ENCODE measurements at regions not wholly inside any gene's neighbourhood (a gene's known extent, or its start where the extent isn't known, plus 50 kb on each side); places are given as distances from the start of the nearest gene placed in this dataset.

- Mint-ChIP-seq H3K4me1 (no peaks in the 10 kb centered on the region), H3K4me3 (no peak overlapping the region), H3K36me3 (ENCODE audit: low read depth) (no peaks in the 10 kb centered on the region), H3K27ac (no peak overlapping the region), H3K27me3 (peaks cover 7% of the 10 kb centered on the region), H3K9me3 (no peaks in the 10 kb centered on the region)
- ChIA-PET POLR2A (interaction anchor here (0.6 kb wide), 1 partner anchor 590 kb away, joined by 3 read pairs; no protein-coding TSS in a partner anchor), CTCF (no interaction called here)
- DNase-seq = no peak
These were observed 203.4 kb upstream of the MIR17HG start for GRCh38 chr13:91144054-91144453.

GRCh38 chr13:91144486-91144885, 203.0 kb upstream of the MIR17HG start:
- CTCF ChIA-PET = no interaction called here
- no peak overlapping the region for H3K27ac Mint-ChIP-seq

GRCh38 chr13:91145571-91146205, 201.8 kb upstream of the MIR17HG start:
- no peaks in the 10 kb centered on the region for H3K4me1 Mint-ChIP-seq
- H3K9me3 Mint-ChIP-seq = no peaks in the 10 kb centered on the region
- H3K36me3 Mint-ChIP-seq (ENCODE audit: low read depth) = no peaks in the 10 kb centered on the region
- DNase-seq = no peak
- no peak overlapping the region for H3K4me3 Mint-ChIP-seq
- ChIA-PET POLR2A (no interaction called here), CTCF (no interaction called here)
- no peak overlapping the region for H3K27ac Mint-ChIP-seq
- peaks cover 7% of the 10 kb centered on the region for H3K27me3 Mint-ChIP-seq

More at GRCh38 chr13:91144486-91144885, 203.0 kb upstream of the MIR17HG start:
- Mint-ChIP-seq H3K4me1 (no peaks in the 10 kb centered on the region), H3K4me3 (no peak overlapping the region), H3K9me3 (no peaks in the 10 kb centered on the region), H3K36me3 (ENCODE audit: low read depth) (no peaks in the 10 kb centered on the region), H3K27me3 (peaks cover 7% of the 10 kb centered on the region)
- POLR2A ChIA-PET = no interaction called here
- no peak for DNase-seq

GRCh38 chr13:91146601-91147000, 200.9 kb upstream of the MIR17HG start:
- H3K9me3 Mint-ChIP-seq = no peaks in the 10 kb centered on the region
- H3K4me1 Mint-ChIP-seq = no peaks in the 10 kb centered on the region
- CTCF ChIA-PET = interaction anchor here (0.7 kb wide), 3 partner anchors 16 to 263 kb away, joined by 3 to 4 read pairs (median 3); no protein-coding TSS in a partner anchor

GRCh38 chr13:91148098-91148497, 199.4 kb upstream of the MIR17HG start:
- Mint-ChIP-seq H3K9me3 (no peaks in the 10 kb centered on the region), H3K27me3 (peaks cover 5% of the 10 kb centered on the region), H3K36me3 (ENCODE audit: low read depth) (no peaks in the 10 kb centered on the region), H3K4me3 (no peak overlapping the region), H3K4me1 (no peaks in the 10 kb centered on the region), H3K27ac (no peak overlapping the region)
- CTCF ChIA-PET = no interaction called here
- POLR2A ChIA-PET = no interaction called here
- DNase-seq = no peak

More at GRCh38 chr13:91146601-91147000, 200.9 kb upstream of the MIR17HG start:
- no peak for DNase-seq
- Mint-ChIP-seq H3K27ac (no peak overlapping the region), H3K36me3 (ENCODE audit: low read depth) (no peaks in the 10 kb centered on the region), H3K27me3 (peaks cover 7% of the 10 kb centered on the region), H3K4me3 (no peak overlapping the region)
- POLR2A ChIA-PET = no interaction called here

- Mint-ChIP-seq H3K4me3 (no peak overlapping the region), H3K9me3 (no peaks in the 10 kb centered on the region), H3K36me3 (ENCODE audit: low read depth) (no peaks in the 10 kb centered on the region), H3K27ac (no peak overlapping the region), H3K4me1 (no peaks in the 10 kb centered on the region), H3K27me3 (no peaks in the 10 kb centered on the region)
- ChIA-PET CTCF (interaction anchor here (1.3 kb wide), 1 partner anchor 32 kb away, joined by 3 read pairs; no protein-coding TSS in a partner anchor), POLR2A (no interaction called here)
- no peak for DNase-seq
These were observed 195.6 kb upstream of the MIR17HG start for GRCh38 chr13:91151921-91152320.

GRCh38 chr13:91153372-91153771, 194.1 kb upstream of the MIR17HG start:
- ChIA-PET CTCF (no interaction called here), POLR2A (no interaction called here)
- H3K27ac Mint-ChIP-seq = no peak overlapping the region
- no peaks in the 10 kb centered on the region for H3K4me1 Mint-ChIP-seq
- no peaks in the 10 kb centered on the region for H3K27me3 Mint-ChIP-seq
- no peak for DNase-seq
- H3K4me3 Mint-ChIP-seq = no peak overlapping the region
- H3K9me3 Mint-ChIP-seq = no peaks in the 10 kb centered on the region
- no peaks in the 10 kb centered on the region for H3K36me3 Mint-ChIP-seq (ENCODE audit: low read depth)

GRCh38 chr13:91154558-91155353, 192.7 kb upstream of the MIR17HG start:
- no peak overlapping the region for H3K27ac Mint-ChIP-seq
- DNase-seq = no peak
- H3K36me3 Mint-ChIP-seq (ENCODE audit: low read depth) = no peaks in the 10 kb centered on the region
- POLR2A ChIA-PET = no interaction called here
- CTCF ChIA-PET = interaction anchor here (1.1 kb wide), 1 partner anchor 20 kb away, joined by 4 read pairs; no protein-coding TSS in a partner anchor
- no peaks in the 10 kb centered on the region for H3K4me1 Mint-ChIP-seq
- H3K4me3 Mint-ChIP-seq = no peak overlapping the region
- H3K27me3 Mint-ChIP-seq = peaks cover 7% of the 10 kb centered on the region
- no peaks in the 10 kb centered on the region for H3K9me3 Mint-ChIP-seq

- Mint-ChIP-seq H3K4me1 (no peaks in the 10 kb centered on the region), H3K4me3 (no peak overlapping the region), H3K27me3 (peaks cover 7% of the 10 kb centered on the region), H3K27ac (no peak overlapping the region), H3K9me3 (no peaks in the 10 kb centered on the region), H3K36me3 (ENCODE audit: low read depth) (no peaks in the 10 kb centered on the region)
- ChIA-PET POLR2A (no interaction called here), CTCF (interaction anchor here (1.1 kb wide), 1 partner anchor 21 kb away, joined by 4 read pairs; no protein-coding TSS in a partner anchor)
- DNase-seq = no peak
These were observed 191.9 kb upstream of the MIR17HG start for GRCh38 chr13:91155512-91156114.

GRCh38 chr13:91157273-91158016, 190.0 kb upstream of the MIR17HG start:
- Mint-ChIP-seq H3K36me3 (ENCODE audit: low read depth) (no peaks in the 10 kb centered on the region), H3K27me3 (peaks cover 7% of the 10 kb centered on the region), H3K4me1 (no peaks in the 10 kb centered on the region), H3K4me3 (no peak overlapping the region), H3K27ac (no peak overlapping the region), H3K9me3 (no peaks in the 10 kb centered on the region)
- no peak for DNase-seq
- ChIA-PET CTCF (no interaction called here), POLR2A (no interaction called here)

- ChIA-PET CTCF (no interaction called here), POLR2A (no interaction called here)
- H3K9me3 Mint-ChIP-seq = no peaks in the 10 kb centered on the region
These were observed 189.5 kb upstream of the MIR17HG start for GRCh38 chr13:91158017-91158395.

GRCh38 chr13:91162180-91162579, 185.3 kb upstream of the MIR17HG start:
- CTCF ChIA-PET = no interaction called here
- Mint-ChIP-seq H3K36me3 (ENCODE audit: low read depth) (no peaks in the 10 kb centered on the region), H3K9me3 (no peaks in the 10 kb centered on the region), H3K4me1 (no peaks in the 10 kb centered on the region), H3K27ac (no peak overlapping the region), H3K27me3 (peaks cover 8% of the 10 kb centered on the region), H3K4me3 (no peak overlapping the region)
- DNase-seq = no peak
- POLR2A ChIA-PET = no interaction called here

More at GRCh38 chr13:91158017-91158395, 189.5 kb upstream of the MIR17HG start:
- DNase-seq = no peak
- H3K4me3 Mint-ChIP-seq = no peak overlapping the region
- peaks cover 7% of the 10 kb centered on the region for H3K27me3 Mint-ChIP-seq
- no peak overlapping the region for H3K27ac Mint-ChIP-seq
- H3K36me3 Mint-ChIP-seq (ENCODE audit: low read depth) = no peaks in the 10 kb centered on the region
- no peaks in the 10 kb centered on the region for H3K4me1 Mint-ChIP-seq

- Mint-ChIP-seq H3K27me3 (peaks cover 9% of the 10 kb centered on the region), H3K27ac (no peak overlapping the region), H3K4me1 (no peaks in the 10 kb centered on the region), H3K9me3 (no peaks in the 10 kb centered on the region), H3K36me3 (ENCODE audit: low read depth) (no peaks in the 10 kb centered on the region), H3K4me3 (no peak overlapping the region)
- DNase-seq = no peak
- ChIA-PET POLR2A (no interaction called here), CTCF (no interaction called here)
These were observed 184.9 kb upstream of the MIR17HG start for GRCh38 chr13:91162589-91162988.

All from activated CD4-positive, alpha-beta memory T cell treated with anti-CD3 and anti-CD28 coated beads, Interleukin-2, amount 10 ng/mL, durations not matched to agents 7 days and 5 days (primary cell).